Smooth muscle cell (in vitro differentiated cells): ENCODE measurements at regions not wholly inside any gene's neighbourhood (a gene's known extent, or its start where the extent isn't known, plus 50 kb on each side); places are given as distances from the start of the nearest gene placed in this dataset.
A peak's percentile ranks its signal among the peaks of the same experiment; 100 is the strongest.

Experiments used
- DNase-seq: peaks from one replicate; lab custom pipeline; 2025; ENCODE audit not compliant: unreplicated experiment; lab: John Stamatoyannopoulos, UW
- H2AFZ ChIP-seq: fragments of 200-600 bp; sonication (generic); 2 replicates; pipeline ENCODE4 v1.6.0; 2016; ENCODE audit warnings: antibody characterized with exemption, low read depth, mild to moderate bottlenecking
- H3F3A ChIP-seq: fragments of 200-600 bp; sonication (generic); 2 replicates; pipeline ENCODE4 v1.6.0; 2017; ENCODE audit warnings: antibody characterized with exemption, low read depth
- H3K27ac ChIP-seq: fragments of 200-600 bp; sonication (generic); 2 replicates; pipeline ENCODE4 v1.5.1; 2016; ENCODE audit warnings: low read depth, mild to moderate bottlenecking
- H3K27me3 ChIP-seq: fragments of 200-600 bp; sonication (generic); 2 replicates; pipeline ENCODE4 v1.6.1; 2016; ENCODE audit warnings: low read depth, mild to moderate bottlenecking
- H3K36me3 ChIP-seq: fragments of 200-600 bp; sonication (generic); 2 replicates; pipeline ENCODE4 v1.5.1; 2016; ENCODE audit warnings: low read depth
- H3K4me1 ChIP-seq: fragments of 200-600 bp; sonication (generic); 2 replicates; pipeline ENCODE4 v1.5.1; 2016; ENCODE audit warnings: low read depth
- H3K4me2 ChIP-seq: fragments of 200-600 bp; sonication (generic); 2 replicates; pipeline ENCODE4 v1.6.0; 2016; ENCODE audit warnings: mild to moderate bottlenecking
- H3K4me3 ChIP-seq: fragments of 200-600 bp; sonication (generic); 2 replicates; pipeline ENCODE4 v1.5.1; 2016; ENCODE audit warnings: mild to moderate bottlenecking
- H3K79me2 ChIP-seq: fragments of 200-600 bp; sonication (generic); 2 replicates; pipeline ENCODE4 v1.6.0; 2016; ENCODE audit warnings: low read depth, mild to moderate bottlenecking
- H3K9ac ChIP-seq: fragments of 200-600 bp; sonication (generic); 2 replicates; pipeline ENCODE4 v1.6.0; 2016; ENCODE audit warnings: low read depth
- H3K9me3 ChIP-seq: fragments of 200-600 bp; sonication (generic); replicated peaks from 2 replicates; pipeline ENCODE4 v1.5.1; 2016; ENCODE audit warnings: low read depth
- H4K20me1 ChIP-seq: fragments of 200-600 bp; sonication (generic); 2 replicates; pipeline ENCODE4 v1.6.0; 2016; ENCODE audit warnings: low read depth
- CTCF ChIP-seq: fragments of 200-600 bp; sonication (generic); IDR thresholded peaks from 2 replicates; pipeline ENCODE4 v1.5.1; 2017; ENCODE audit warnings: borderline replicate concordance, mild to moderate bottlenecking, antibody characterized with exemption; ENCODE audit not compliant: insufficient read depth, poor library complexity, severe bottlenecking
- WGBS: methylation state at CpG from one replicate; pipeline ENCODE4 v1.1.7; 2016; ENCODE audit warnings: low lambda C conversion rate; 5-methylcytosine and 5-hydroxymethylcytosine counted together

GRCh38 chr18:39375066-39375465, 1809.5 kb upstream of the CELF4 start:
- Histone ChIP-seq H3F3A (no peaks in the 10 kb centered on the region), H2AFZ (peak overlapping the region; percentile 44), H3K4me3 (no peak overlapping the region), H3K4me2 (no peak overlapping the region), H3K79me2 (no peaks in the 10 kb centered on the region), H3K27ac (no peak overlapping the region), H3K36me3 (no peaks in the 10 kb centered on the region), H3K9me3 (no peaks in the 10 kb centered on the region), H3K9ac (no peak overlapping the region), H4K20me1 (no peaks in the 10 kb centered on the region), H3K4me1 (peaks cover 2% of the 10 kb centered on the region), H3K27me3 (no peaks in the 10 kb centered on the region)
- 41% methylated on average over 2 of the region's 2 CpGs for WGBS
- no peak for DNase-seq
- TF ChIP-seq CTCF: no peak

DNA sequence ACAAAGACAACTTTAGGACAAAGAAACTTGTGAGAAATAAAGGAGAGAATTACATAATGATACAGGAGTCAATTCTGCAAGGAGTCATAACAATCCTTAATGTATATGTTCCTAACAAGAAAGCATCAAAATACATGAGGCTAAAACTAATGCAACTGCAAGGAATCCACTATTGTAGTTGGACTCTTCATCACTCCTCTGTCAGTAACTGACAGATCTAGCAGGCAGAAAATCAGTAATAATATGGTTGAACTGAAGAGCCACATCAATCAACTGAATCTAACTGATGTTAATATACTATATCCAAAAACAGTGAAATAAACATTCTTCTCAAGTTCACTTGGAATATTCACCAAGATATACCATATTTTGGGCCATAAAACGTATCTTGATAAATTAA, 1806.4 kb upstream of the CELF4 start:
- WGBS: 91% methylated on average over 1 of the region's 1 CpG
- Histone ChIP-seq H3K4me2 (no peak overlapping the region), H3K79me2 (no peaks in the 10 kb centered on the region), H3K27me3 (no peaks in the 10 kb centered on the region), H3K36me3 (no peaks in the 10 kb centered on the region), H3K27ac (no peak overlapping the region), H3K9me3 (no peaks in the 10 kb centered on the region), H3K9ac (no peak overlapping the region), H4K20me1 (no peaks in the 10 kb centered on the region), H3K4me3 (no peak overlapping the region), H3K4me1 (no peaks in the 10 kb centered on the region), H3F3A (no peaks in the 10 kb centered on the region), H2AFZ (no peak overlapping the region)
- no peak for DNase-seq
- no peak for TF ChIP-seq CTCF

- Histone ChIP-seq H3F3A (no peaks in the 10 kb centered on the region), H3K9me3 (no peaks in the 10 kb centered on the region), H3K36me3 (no peaks in the 10 kb centered on the region), H3K4me1 (no peaks in the 10 kb centered on the region), H3K27me3 (no peaks in the 10 kb centered on the region), H3K4me3 (no peak overlapping the region), H3K9ac (no peak overlapping the region), H3K27ac (no peak overlapping the region), H3K4me2 (no peak overlapping the region), H3K79me2 (no peaks in the 10 kb centered on the region), H4K20me1 (no peaks in the 10 kb centered on the region), H2AFZ (no peak overlapping the region)
- DNase-seq: no peak
- no peak for TF ChIP-seq CTCF
- 91% methylated on average over 1 of the region's 1 CpG for WGBS
Measured at GRCh38 chr18:39366656-39367055, 1801.1 kb upstream of the CELF4 start.

DNA sequence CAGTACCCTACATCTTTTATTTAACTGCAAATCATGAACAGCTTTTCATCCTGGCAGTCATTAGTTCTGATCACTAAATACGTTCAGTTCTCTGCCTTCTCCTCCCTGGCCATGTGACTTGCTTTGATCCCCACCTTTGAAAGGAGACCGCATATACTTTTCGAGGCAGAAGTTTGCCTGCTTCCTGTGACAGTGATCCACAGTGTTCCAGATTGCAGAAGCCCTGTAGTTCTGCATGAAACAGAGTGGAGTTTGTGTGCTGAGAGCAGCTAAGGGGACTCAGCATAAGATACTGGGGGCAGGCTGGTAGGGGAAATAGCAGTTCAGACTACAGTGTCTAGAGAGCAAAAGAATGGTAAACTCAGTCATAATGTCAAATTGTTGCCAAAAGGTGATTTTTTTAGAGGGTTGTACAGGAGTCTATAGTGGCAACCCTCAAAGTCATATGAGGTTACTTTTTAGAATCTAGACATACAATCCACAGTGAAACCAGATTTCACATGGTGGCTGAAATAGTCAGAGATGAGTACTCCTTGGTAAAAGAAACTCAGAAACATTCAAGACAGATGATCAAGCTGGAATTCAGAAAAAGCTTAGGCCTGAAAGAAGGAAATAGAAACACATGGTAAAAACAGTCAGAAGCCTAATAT, 1800.4 kb upstream of the CELF4 start:
- Histone ChIP-seq H3K27ac (no peak overlapping the region), H3K36me3 (no peaks in the 10 kb centered on the region), H4K20me1 (no peaks in the 10 kb centered on the region), H3K9me3 (no peaks in the 10 kb centered on the region), H3K4me3 (no peak overlapping the region), H3K79me2 (no peaks in the 10 kb centered on the region), H3K4me2 (no peak overlapping the region), H3F3A (no peaks in the 10 kb centered on the region), H3K27me3 (no peaks in the 10 kb centered on the region), H3K4me1 (no peaks in the 10 kb centered on the region), H2AFZ (peak overlapping the region; percentile 14), H3K9ac (no peak overlapping the region)
- WGBS: 85% methylated on average over 3 of the region's 3 CpGs
- no peak for DNase-seq
- no peak for TF ChIP-seq CTCF
